GM21737 (cell line): ENCODE measurements at regions not wholly inside any gene's neighbourhood (a gene's known extent, or its start where the extent isn't known, plus 50 kb on each side); places are given as distances from the start of the nearest gene placed in this dataset.
"Not testable (repeated sequence)": the region's sequence is repeated elsewhere in the genome, so short reads cannot be mapped to it uniquely, and the experiment has no call there.

Experiments
- ATAC-seq: cut with Tn5 transposase; IDR thresholded peaks from one replicate; pipeline ENCODE4 v1.9.1; 2021; ENCODE audit warnings: mild to moderate bottlenecking, moderate library complexity; ENCODE audit not compliant: unreplicated experiment

DNA sequence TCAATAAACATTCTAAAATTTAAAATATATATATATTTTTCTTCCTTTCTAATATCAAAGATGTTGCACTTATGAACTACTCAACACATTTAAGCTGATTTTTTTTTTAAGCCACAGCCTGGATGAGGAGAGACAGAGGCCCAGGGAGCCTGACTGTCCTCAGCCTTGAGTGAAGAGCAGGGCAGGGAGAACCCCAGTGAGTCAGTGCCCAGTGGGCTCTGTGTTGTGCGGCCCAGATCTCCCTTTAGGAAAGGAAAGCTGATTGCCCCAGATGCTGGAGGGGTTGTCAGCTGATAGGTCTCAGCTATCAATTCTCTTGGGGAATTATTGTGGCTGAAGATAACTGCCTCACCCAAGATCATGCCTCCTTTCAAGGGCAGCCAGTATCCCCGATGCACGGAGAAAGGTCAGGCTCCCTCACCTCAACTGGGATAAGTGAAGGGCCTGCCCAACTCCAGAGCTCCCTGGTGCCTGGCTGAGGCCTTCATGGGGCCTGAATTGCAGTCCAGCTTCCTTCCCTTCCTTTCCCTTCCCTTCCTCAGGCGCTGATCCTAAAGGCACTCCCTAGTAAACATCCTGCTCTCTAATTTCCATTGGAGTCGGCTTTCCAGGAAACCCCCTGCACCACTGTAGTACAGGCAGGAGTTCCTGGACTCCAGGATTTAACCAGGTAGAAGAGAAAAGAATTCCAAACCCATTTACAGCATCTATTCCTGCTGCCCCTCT, 106.9 kb upstream of the ATL2 start:
- no peak for ATAC-seq

DNA sequence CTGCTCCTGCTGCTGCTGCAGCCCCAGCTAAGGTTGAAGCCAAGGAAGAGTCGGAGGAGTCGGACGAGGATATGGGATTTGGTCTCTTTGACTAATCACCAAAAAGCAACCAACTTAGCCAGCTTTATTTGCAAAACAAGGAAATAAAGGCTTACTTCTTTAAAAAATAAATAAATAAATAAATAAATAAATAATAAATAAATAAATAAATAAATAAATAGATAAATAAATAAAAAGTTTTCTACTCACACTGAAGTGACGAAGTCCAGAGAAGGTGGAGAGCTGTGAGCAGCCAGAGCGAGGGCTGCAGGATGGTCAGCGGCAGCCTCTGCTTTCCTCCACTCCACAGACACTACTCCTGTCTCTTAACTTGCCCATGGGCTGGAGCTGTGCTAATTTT, 105.6 kb upstream of the ATL2 start:
- ATAC-seq: not testable (repeated sequence)

DNA sequence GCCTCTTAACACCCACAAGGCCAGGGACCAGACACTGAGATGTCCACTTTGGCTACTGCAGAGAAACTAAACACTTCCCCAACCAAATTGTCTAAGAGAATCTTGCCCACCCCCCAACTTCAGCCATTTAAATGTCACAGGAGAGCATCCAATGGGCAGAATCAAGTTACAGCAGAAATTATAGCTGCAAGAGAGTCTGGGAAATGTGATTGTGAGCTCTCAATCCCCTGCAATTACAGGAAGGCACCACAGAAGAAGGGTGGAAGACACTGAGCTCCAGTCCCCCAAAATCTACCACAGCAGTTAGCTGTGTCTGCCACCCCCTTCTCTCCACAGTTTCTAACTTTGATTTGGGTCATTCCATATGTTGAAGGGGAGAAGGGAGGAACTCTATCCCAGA, 103.5 kb upstream of the ATL2 start:
- no peak for ATAC-seq

DNA sequence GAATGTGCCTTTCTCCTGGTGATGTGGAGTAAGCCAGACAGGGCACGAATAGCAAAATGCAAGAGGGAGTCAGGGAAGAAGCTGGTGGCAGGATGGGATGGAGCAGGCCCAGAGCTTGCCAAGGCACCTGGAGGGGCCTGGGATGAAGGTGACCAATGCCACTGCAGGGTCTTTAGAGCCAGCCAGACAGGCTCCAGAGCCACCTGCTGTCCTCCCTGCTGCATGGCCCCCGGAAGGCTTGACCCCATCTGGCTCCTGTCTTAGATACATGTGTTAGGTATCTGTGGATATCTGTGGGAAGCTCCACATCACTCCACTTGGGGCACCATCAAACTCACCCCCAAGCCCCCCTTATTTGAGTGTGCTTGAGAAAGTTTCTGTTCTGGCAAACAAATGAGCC, 99.9 kb upstream of the ATL2 start:
- no peak for ATAC-seq

DNA sequence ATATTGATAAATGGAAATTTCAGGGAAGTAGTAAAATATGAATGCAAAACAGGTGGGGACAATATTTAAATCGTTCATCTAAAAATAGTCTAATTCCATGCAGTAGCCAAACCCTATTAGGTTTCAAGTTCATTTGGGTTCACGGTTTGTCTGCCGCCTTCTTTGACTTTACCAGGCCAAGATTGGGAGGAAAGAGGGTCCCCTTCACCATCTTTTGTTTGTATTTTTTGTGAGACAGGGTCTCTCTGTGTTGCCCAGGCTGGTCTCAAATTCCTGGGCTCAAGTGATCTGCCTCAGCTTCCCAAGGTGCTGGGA, 98.5 kb upstream of the ATL2 start:
- no peak for ATAC-seq

DNA sequence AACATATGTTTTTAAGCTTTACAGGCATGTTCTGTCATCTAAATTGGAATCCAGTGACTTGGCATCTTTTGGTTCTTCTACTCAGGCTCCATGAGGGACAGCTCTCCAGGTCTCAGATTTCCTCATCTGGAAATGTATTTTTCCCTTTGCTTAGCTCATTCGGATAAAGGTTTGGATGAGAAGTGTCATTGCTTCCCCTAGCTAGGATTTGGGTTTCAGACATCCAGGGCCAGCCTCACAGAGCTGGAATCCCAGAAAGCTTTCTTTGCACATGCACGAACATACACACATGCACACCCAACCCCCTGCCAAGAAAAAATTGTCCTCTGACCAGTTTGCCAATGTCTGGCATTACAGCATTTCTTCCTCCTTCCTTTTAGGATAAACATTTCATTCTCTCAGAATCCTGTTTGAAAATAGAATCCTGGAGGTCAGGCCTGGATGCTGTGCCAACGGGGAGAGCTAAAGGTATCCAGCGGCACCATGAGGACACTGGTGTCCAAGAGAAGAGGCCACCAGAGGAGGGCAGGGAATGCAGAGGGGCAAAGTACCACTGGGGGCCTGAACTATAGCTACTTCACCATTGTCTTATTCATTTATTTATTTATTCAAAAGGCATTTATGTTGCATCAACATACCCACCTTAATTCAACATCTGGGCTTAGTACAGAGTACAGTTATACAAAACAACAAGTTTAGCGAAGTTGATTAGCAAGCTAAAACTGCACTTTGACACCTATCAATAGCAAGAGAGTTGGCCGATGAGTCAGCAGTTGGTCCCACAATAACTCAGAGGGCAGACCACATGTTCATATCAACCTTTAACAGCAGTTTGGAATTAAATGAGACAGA, 97.9 kb upstream of the ATL2 start:
- no peak for ATAC-seq

DNA sequence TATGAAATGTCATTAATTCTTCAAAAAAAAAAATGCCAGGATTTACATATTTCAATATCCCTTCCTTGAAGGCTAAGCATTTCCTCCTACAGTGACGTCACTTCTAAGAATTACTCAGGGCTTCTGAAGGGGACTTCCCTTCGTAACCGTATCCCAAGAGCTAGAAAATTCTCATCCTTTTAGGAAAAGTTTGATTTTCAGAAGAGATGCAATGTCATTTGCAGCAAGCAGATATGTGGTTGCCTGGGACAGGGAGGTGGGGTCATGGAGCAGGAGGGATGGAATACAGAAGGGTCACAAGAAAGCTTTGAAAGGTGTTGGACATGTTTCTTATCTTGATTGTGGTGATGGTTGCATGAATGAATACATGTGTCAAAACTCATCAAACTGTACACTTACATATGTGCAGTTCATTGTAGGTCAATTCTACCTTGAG, 97.0 kb upstream of the ATL2 start:
- ATAC-seq: no peak

DNA sequence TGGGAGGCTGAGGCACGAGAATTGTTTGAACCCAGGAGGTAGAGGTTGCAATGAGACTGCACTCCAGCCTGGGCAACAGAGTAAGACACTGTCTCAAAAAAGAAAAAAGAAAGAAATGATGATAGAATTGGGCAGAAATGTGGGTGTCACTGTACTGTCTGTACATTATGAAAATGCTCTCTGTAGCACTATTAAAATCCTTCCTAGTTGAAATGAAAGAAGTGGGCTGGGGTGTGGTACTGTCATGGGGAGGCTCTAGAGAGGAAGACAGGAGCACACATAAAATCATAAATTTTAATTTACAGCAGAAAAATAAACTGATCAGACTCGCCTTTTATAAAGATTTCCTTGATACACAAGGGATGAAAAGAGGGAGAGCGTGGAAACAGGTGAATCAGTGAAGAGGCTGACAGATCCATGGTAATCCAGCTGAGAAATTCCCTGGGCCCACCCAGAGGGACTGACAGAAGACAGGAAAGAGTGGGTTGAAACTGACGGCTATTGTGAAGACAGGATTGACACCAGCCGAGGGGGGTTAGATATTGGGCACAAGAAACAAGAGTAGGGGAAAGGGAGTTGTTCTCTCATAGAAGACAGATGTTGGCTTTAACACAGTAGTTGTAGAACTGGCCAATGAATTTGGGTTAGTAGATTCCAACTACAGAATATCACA, 96.4 kb upstream of the ATL2 start:
- no peak for ATAC-seq

DNA sequence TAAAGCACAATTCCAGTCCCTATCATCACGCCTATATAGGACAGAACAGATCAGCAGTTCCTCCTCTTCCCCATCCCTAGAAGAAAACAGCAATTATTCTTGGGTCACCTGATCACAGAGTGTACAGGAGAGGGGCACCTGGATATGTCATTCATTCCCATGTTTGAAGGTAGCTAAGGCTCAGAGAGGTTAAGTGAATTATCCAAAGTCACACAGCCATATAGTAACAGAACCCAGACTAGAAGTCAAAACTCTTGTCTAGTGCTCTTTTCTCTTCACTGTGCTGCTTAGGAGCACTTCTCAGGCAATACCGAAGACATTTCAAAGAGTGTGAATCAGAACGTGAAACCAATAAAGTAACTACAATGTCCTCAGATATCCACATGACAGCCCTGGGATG, 93.0 kb upstream of the ATL2 start:
- no peak for ATAC-seq

DNA sequence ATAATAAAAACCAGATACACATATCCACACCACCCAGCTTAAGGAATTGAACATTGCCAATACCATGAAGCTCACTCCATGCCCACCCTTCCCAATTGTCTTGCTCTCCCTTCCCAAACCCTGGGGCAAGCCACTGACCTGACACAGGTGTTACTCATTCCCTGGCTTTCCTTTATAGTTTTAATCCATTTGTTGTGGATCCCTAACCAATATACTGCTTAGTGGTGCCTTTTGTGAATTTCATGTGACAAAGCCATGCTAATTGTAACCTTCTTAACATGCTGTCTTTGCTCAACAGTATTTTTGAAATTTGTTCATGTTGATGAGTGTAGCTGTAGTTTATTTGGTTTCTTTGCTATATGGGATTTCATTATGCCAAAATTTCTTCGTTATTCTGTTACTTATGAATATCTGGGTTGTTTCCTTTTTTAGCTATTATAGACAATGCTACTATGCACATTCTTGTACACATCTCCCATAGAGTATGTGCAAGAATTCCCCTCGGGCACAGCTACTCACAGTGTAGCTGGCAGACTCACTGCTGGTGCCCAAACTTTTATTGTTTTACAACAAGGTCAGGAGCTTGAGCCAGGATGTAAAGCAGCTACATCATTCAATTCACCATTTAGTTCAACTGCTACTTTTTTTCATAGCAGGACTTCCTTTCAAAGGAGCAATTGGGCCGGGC, 90.8 kb upstream of the ATL2 start:
- no peak for ATAC-seq

DNA sequence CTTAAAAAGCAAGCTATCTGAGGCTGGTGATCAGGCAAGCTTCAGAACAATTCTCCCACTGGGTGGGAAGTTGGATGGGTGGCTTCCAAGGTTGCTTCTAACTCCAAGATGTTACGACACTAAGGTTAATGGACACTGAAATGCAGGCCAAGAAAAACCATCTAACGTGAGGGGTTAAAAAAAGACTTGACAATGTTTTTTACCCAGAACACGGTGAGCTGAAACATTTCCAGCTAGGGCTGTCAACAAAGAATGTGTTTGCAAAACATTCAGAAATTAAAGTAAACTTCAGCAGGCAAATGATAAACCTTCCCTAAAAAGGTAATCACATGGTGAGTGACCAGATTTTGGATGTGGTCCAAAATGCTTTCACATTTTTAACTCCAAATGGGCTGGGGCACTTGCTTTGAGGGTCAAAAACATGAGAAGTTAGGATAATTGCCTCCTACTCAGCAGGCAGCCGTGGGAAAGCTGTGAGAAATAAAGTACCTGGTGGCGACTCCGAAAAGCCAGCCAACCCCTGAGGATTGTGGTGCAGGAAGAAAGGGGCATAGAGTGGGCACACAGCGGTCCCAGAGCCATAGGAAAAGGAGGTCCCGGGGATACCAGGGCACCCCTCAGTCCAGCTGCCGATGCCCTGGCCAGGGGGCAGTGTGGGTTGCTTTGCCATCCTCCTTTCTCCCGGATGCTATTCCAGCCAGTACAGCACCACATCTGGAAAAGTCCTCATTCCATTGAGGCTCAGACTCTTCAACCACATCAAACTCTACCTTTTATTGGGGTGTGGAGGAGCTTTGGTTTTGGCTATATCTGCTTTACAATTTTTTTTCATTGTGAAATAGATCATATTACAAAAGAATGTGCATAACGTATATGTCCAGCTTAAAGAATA, 90.0 kb upstream of the ATL2 start:
- no peak for ATAC-seq

DNA sequence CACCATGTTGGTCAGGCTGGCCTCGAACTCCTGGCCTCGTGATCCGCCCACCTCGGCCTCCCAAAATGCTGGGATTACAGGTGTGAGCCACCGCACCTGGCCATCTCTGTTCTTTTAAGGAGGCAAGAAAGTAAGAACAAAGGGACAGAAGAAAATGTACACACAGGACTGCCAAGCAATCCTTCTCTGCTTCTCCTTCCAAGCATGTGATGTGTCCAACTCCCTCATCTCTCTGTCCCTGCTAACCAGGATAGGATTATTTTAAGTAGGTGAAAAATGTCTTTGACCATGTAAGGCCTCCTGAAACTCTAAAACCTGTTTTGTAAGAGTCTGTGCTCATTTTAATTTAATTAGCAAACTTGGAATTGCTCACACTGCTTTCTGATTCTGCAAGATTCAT, 89.3 kb upstream of the ATL2 start:
- no peak for ATAC-seq

DNA sequence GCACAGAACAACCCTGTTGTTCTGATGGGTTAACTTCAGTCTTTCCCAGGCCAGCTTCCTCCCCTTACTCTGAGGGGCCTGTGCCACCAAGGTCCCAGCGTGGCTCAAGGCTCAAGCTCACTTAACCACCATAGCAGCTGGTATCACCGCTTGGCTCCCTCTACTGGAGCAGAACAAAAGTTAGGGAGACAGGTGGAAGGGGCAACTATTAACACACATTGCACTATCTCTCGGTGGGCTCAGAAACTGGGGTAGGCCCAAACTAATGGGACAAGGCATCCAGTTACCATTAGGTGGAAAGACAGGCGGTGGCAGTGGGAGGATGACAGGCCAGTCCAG, 88.7 kb upstream of the ATL2 start:
- ATAC-seq: no peak

DNA sequence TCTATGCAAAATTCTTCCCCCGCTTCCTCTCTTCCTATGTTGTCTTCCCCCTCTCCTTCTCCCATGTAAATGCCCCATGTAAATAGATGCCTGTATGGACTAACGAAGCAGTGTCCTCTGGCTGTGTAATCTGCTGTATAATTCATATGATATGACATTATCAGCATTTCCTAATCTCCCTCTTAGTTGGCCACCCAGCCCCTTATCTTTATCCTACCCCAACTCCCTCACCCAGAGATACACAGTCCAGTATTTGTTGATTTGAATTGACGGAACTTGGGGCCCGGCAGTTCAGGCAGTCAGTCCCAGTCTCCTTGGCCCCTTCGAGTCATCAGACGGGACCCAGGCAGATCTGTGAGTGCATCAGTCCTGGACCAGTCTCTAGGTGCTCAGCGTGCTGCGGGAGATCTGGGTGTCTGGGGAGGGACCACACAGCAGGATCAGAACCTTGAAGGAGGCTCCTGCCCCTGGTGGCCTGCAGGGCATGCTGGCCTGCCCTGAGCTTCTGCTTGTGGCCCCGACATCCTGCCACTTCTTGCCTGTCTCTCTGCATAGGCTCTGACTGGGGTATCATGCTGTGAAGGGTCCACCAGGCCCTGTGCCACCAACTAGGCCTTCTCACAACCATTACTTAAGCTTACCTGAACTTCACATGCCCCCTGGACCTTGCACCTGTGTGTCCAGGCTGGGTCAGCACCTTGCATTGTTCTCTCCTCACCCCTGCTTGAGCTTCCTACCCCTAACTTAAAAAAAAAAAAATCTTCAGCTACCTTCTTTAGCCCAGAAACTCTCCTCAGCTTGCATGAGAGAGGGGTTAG, 88.1 kb upstream of the ATL2 start:
- ATAC-seq: no peak

DNA sequence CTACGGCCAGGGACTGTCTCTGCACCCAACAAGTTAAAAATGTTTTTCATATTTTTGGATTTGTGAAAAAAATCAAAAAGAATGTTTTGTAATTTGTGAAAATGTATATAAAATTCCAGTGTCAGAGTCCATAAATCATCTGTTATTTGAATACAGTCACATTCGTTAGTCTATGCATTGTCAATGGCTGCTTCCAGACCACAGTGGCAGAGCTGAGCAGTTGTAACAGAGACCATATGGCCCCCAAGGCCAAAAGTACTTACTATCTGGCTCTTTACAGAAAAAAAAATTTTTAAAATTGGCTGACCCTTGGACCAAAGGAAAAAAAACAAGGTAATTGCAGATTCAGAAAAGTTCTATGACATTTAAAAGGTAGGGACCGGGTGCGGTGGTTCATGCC, 86.7 kb upstream of the ATL2 start:
- ATAC-seq: no peak

DNA sequence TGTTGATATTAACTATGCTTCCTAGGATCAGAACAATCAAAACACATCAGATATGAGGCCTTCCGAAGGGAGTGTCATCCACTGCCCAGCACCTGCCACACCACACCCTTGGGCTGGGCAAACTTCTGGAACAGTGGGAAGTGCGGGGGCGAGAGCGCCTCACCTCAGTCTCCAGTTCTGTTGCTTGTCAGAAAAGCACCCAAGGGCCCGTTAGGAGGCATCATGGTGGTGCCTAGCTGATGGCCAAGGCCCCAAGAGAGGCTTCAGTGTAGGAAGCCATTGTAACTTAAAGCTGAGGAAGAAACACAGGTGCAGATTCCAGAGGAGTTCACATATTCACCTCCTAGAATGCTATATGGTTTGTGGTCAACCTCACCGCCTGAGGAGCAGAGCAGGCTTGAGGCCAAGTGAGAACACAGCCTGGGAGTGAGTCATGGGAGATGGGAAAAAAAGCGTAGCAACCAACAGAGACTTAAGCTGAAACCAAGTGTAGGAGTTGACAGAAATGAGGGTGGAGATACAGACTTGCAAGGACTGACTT, 85.1 kb upstream of the ATL2 start:
- no peak for ATAC-seq

DNA sequence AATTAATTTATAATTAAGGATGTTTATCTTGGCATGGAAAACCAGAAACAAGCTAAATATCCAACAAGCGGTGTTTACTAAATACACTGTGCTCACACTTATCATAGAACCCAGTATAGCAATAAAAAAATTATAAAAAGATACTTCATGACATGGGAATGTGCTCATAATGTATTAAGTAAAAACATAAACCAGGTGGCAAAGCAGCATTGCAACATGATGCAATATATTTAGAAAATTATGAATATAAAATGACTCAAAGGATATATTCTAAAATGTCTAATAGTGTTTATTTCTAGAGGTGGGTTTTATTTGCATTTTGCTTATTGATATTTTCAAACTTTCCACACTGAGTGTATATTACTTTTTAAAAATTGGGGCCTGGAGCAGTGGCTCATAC, 84.4 kb upstream of the ATL2 start:
- no peak for ATAC-seq

DNA sequence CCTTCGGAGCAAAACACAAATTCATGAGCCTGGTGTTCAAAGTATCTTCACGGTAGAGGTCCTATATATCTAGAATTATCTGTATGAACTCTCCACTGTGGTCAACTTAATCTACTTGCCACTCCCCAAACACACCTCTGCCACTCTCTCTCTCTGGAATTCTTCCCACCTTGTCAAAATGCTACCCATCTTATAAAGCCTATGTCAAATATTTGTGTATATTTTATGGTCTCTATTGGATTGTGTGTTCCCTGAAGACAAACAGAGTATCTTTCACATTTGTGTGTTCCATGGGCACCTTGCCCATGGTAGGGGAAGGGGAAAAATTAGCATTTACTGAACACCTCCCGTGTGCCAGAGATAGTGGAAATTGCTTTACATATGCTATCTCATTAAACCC, 83.2 kb upstream of the ATL2 start:
- no peak for ATAC-seq

DNA sequence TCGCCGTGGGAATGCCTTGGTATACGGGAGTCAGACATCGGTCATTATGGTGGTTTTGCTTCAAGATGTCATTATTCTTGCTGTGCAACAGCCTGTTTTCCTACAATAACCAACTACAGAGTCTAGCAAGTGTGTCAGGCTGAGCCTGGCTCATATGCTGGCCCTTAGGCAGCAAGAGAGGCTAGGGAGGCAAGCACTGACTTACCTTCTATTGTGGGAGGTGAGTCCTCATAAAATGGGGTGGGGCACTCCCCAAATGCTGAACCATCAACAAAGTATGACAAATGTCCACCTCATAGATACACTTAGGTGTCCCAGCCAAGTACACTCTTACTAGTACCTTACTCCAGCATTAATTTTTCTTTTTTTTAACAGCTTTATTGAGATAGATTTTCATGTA, 77.0 kb upstream of the ATL2 start:
- ATAC-seq: no peak
